Activated CD4-positive, alpha-beta T cell treated with anti-CD3 and anti-CD28 coated beads for 36 hours (primary cell): ENCODE measurements at regions not wholly inside any gene's neighbourhood (a gene's known extent, or its start where the extent isn't known, plus 50 kb on each side); places are given as distances from the start of the nearest gene placed in this dataset.

Experiments used
- ATAC-seq: fragments of 200-7000 bp; cut with Tn5 transposase; one replicate; pipeline ENCODE4 v1.10.0; 2021; ENCODE audit warnings: mild to moderate bottlenecking, moderate library complexity
- CTCF ChIA-PET: fragments of 350-600 bp; sonication (Branson Sonifier 250); formaldehyde crosslinking; loops from one replicate; lab custom pipeline; 2021; ENCODE audit warnings: antibody characterized with exemption; lab: Charles Lee
- POLR2A ChIA-PET: fragments of 350-600 bp; sonication (Branson Sonifier 250); formaldehyde crosslinking; loops from one replicate; lab custom pipeline; 2021; ENCODE audit warnings: antibody characterized with exemption, inconsistent platforms; lab: Charles Lee
- DNase-seq: peaks from one replicate; pipeline ENCODE4 v3.0.0-alpha.2; 2020
- H3K27ac Mint-ChIP-seq: one replicate; pipeline ENCODE4 v1.8.0; 2021; ENCODE audit warnings: mixed read lengths
- H3K27me3 Mint-ChIP-seq: one replicate; pipeline ENCODE4 v1.8.0; 2021; ENCODE audit warnings: mixed read lengths
- H3K36me3 Mint-ChIP-seq: one replicate; pipeline ENCODE4 v1.8.0; 2021; ENCODE audit warnings: low read depth, mixed read lengths
- H3K4me1 Mint-ChIP-seq: one replicate; pipeline ENCODE4 v1.8.0; 2021; ENCODE audit warnings: mixed read lengths
- H3K4me3 Mint-ChIP-seq: one replicate; pipeline ENCODE4 v1.8.0; 2021; ENCODE audit warnings: mild to moderate bottlenecking, moderate library complexity, mixed read lengths
- H3K9me3 Mint-ChIP-seq: one replicate; pipeline ENCODE4 v1.8.0; 2021; ENCODE audit warnings: low read depth, mixed read lengths
- intact Hi-C, 2 experiments: fragments of 100-400 bp; cut with DNase I in 1 of 2; cut with micrococcal nuclease in 1 of 2; formaldehyde crosslinking; loops; one replicate each; pipeline versions ENCODE4 v1.14.2 to v1.15.1; 2022 to 2024; cut with DNase I, micrococcal nuclease

GRCh38 chr6:54646951-54647664 lies 199.5 kb upstream of the FAM83B start:
- POLR2A ChIA-PET, result no interaction called here
- Mint-ChIP-seq H3K4me1 (no peaks in the 10 kb centered on the region), H3K36me3 (no peaks in the 10 kb centered on the region), H3K27me3 (no peaks in the 10 kb centered on the region), H3K27ac (no peak overlapping the region), H3K9me3 (no peaks in the 10 kb centered on the region), H3K4me3 (no peak overlapping the region)
- DNase-seq, result no peak
- intact Hi-C loops, result no loop called here
- ATAC-seq, result no peak
- CTCF ChIA-PET, result no interaction called here

GRCh38 chr6:54654381-54654780 lies 192.2 kb upstream of the FAM83B start:
- H3K9me3 Mint-ChIP-seq, result no peaks in the 10 kb centered on the region
- DNase-seq, result no peak
- intact Hi-C loops, result no loop called here
- CTCF ChIA-PET, result no interaction called here
- no peak for ATAC-seq
- H3K27ac Mint-ChIP-seq, result no peak overlapping the region
- POLR2A ChIA-PET, result no interaction called here
- H3K4me3 Mint-ChIP-seq, result no peak overlapping the region
- no peaks in the 10 kb centered on the region for H3K4me1 Mint-ChIP-seq
- no peaks in the 10 kb centered on the region for H3K36me3 Mint-ChIP-seq
- no peaks in the 10 kb centered on the region for H3K27me3 Mint-ChIP-seq

- POLR2A ChIA-PET, result no interaction called here
These were observed 191.4 kb upstream of the FAM83B start for GRCh38 chr6:54655162-54655561.

GRCh38 chr6:54665278-54665677 lies 181.3 kb upstream of the FAM83B start:
- Mint-ChIP-seq H3K9me3 (peaks cover 9% of the 10 kb centered on the region), H3K4me1 (no peaks in the 10 kb centered on the region), H3K4me3 (no peak overlapping the region), H3K36me3 (no peaks in the 10 kb centered on the region), H3K27me3 (no peaks in the 10 kb centered on the region), H3K27ac (no peak overlapping the region)
- ATAC-seq (no peak), DNase-seq (no peak)
- CTCF ChIA-PET, result no interaction called here
- intact Hi-C loops, result no loop called here
- POLR2A ChIA-PET, result no interaction called here

More at GRCh38 chr6:54655162-54655561, 191.4 kb upstream of the FAM83B start:
- CTCF ChIA-PET, result no interaction called here
- intact Hi-C loops, result no loop called here
- no peaks in the 10 kb centered on the region for H3K4me1 Mint-ChIP-seq
- no peak overlapping the region for H3K4me3 Mint-ChIP-seq
- DNase-seq (no peak), ATAC-seq (no peak)
- H3K27me3 Mint-ChIP-seq, result no peaks in the 10 kb centered on the region
- no peaks in the 10 kb centered on the region for H3K36me3 Mint-ChIP-seq
- H3K9me3 Mint-ChIP-seq, result no peaks in the 10 kb centered on the region
- no peak overlapping the region for H3K27ac Mint-ChIP-seq

- intact Hi-C loops, result no loop called here
- Mint-ChIP-seq H3K27me3 (no peaks in the 10 kb centered on the region), H3K4me1 (no peaks in the 10 kb centered on the region), H3K9me3 (no peaks in the 10 kb centered on the region), H3K27ac (no peak overlapping the region), H3K4me3 (no peak overlapping the region), H3K36me3 (no peaks in the 10 kb centered on the region)
- ChIA-PET POLR2A (no interaction called here), CTCF (no interaction called here)
- no peak for ATAC-seq
- no peak for DNase-seq
These were observed 166.0 kb upstream of the FAM83B start for GRCh38 chr6:54680531-54680930.

GRCh38 chr6:54681267-54681666 lies 165.3 kb upstream of the FAM83B start:
- no peak overlapping the region for H3K4me3 Mint-ChIP-seq
- ChIA-PET CTCF (no interaction called here), POLR2A (no interaction called here)
- H3K9me3 Mint-ChIP-seq, result no peaks in the 10 kb centered on the region
- DNase-seq, result no peak
- H3K36me3 Mint-ChIP-seq, result no peaks in the 10 kb centered on the region
- intact Hi-C loops, result no loop called here
- no peak overlapping the region for H3K27ac Mint-ChIP-seq
- no peak for ATAC-seq
- no peaks in the 10 kb centered on the region for H3K27me3 Mint-ChIP-seq
- no peaks in the 10 kb centered on the region for H3K4me1 Mint-ChIP-seq

GRCh38 chr6:54681987-54682386 lies 164.6 kb upstream of the FAM83B start:
- Mint-ChIP-seq H3K4me1 (no peaks in the 10 kb centered on the region), H3K4me3 (no peak overlapping the region), H3K27me3 (no peaks in the 10 kb centered on the region), H3K27ac (no peak overlapping the region), H3K9me3 (no peaks in the 10 kb centered on the region), H3K36me3 (no peaks in the 10 kb centered on the region)
- ATAC-seq (no peak), DNase-seq (no peak)
- intact Hi-C loops, result no loop called here
- ChIA-PET CTCF (interaction anchor here (0.7 kb wide), 1 partner anchor 214 kb away, joined by 3 read pairs; no protein-coding TSS in a partner anchor), POLR2A (no interaction called here)

GRCh38 chr6:54689620-54690019 lies 157.0 kb upstream of the FAM83B start:
- ChIA-PET CTCF (interaction anchor here (1.0 kb wide), 1 partner anchor 28 kb away, joined by 3 read pairs; no protein-coding TSS in a partner anchor), POLR2A (no interaction called here)
- Mint-ChIP-seq H3K4me1 (no peaks in the 10 kb centered on the region), H3K27me3 (no peaks in the 10 kb centered on the region), H3K4me3 (no peak overlapping the region), H3K36me3 (no peaks in the 10 kb centered on the region), H3K9me3 (no peaks in the 10 kb centered on the region), H3K27ac (no peak overlapping the region)
- ATAC-seq (no peak), DNase-seq (no peak)
- intact Hi-C loops, result no loop called here

- no peaks in the 10 kb centered on the region for H3K4me1 Mint-ChIP-seq
- ChIA-PET CTCF (no interaction called here), POLR2A (no interaction called here)
- H3K4me3 Mint-ChIP-seq, result no peak overlapping the region
- DNase-seq, result no peak
- no peaks in the 10 kb centered on the region for H3K36me3 Mint-ChIP-seq
- H3K27me3 Mint-ChIP-seq, result no peaks in the 10 kb centered on the region
- ATAC-seq, result no peak
- intact Hi-C loops, result no loop called here
- H3K27ac Mint-ChIP-seq, result no peak overlapping the region
- H3K9me3 Mint-ChIP-seq, result no peaks in the 10 kb centered on the region
These were observed 156.0 kb upstream of the FAM83B start for GRCh38 chr6:54690596-54690995.

- Mint-ChIP-seq H3K9me3 (peaks cover 3% of the 10 kb centered on the region), H3K27ac (no peak overlapping the region), H3K27me3 (no peaks in the 10 kb centered on the region), H3K4me3 (no peak overlapping the region), H3K4me1 (no peaks in the 10 kb centered on the region), H3K36me3 (no peaks in the 10 kb centered on the region)
- ATAC-seq (no peak), DNase-seq (no peak)
- ChIA-PET POLR2A (no interaction called here), CTCF (no interaction called here)
- intact Hi-C loops, result no loop called here
These were observed 151.5 kb upstream of the FAM83B start for GRCh38 chr6:54694928-54695532.

- H3K4me1 Mint-ChIP-seq, result no peaks in the 10 kb centered on the region
- ChIA-PET CTCF (no interaction called here), POLR2A (no interaction called here)
- H3K9me3 Mint-ChIP-seq, result peaks cover 3% of the 10 kb centered on the region
- DNase-seq, result no peak
- no peak overlapping the region for H3K4me3 Mint-ChIP-seq
- H3K27ac Mint-ChIP-seq, result no peak overlapping the region
- no peaks in the 10 kb centered on the region for H3K36me3 Mint-ChIP-seq
- ATAC-seq, result no peak
- H3K27me3 Mint-ChIP-seq, result no peaks in the 10 kb centered on the region
- intact Hi-C loops, result no loop called here
These were observed 150.8 kb upstream of the FAM83B start for GRCh38 chr6:54695815-54696214.

GRCh38 chr6:54697424-54697823 lies 149.1 kb upstream of the FAM83B start:
- Mint-ChIP-seq H3K4me3 (no peak overlapping the region), H3K36me3 (no peaks in the 10 kb centered on the region), H3K27ac (no peak overlapping the region), H3K9me3 (peaks cover 3% of the 10 kb centered on the region), H3K4me1 (no peaks in the 10 kb centered on the region), H3K27me3 (no peaks in the 10 kb centered on the region)
- DNase-seq (no peak), ATAC-seq (no peak)
- ChIA-PET CTCF (no interaction called here), POLR2A (no interaction called here)
- intact Hi-C loops, result no loop called here
